ENCODE measurements at regions not wholly inside any gene's neighbourhood (a gene's known extent, or its start where the extent isn't known, plus 50 kb on each side); places are given as distances from the start of the nearest gene placed in this dataset.

DNA sequence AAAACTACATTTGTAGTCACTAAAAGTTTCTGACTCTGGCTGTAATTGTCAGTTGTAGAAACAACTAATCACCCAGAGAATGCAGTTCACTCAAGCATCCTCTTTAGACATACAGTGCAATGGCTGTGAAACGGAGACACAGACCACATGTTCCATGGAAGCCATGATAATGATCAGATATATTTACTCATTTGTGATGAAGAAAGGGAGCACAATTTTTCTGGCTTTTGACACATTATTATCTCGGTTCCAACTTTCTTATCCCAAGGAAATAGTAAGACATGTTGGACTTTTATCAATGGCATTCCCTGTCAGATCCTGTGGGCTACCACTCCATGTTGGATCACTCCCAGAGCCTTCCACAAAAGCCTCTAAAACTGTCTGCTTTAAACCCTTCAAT is 215.0 kb upstream of the LRIG1 start:
- TF ChIP-seq EZH2 (IDR thresholded peaks at IDR 0.05) (no peak), POLR2AphosphoS5 (IDR thresholded peaks at IDR 0.05; ENCODE audit: borderline replicate concordance, low read depth, low read length) (no peak)

Data from SK-N-MC (cell line).